ENCODE measurements at regions not wholly inside any gene's neighbourhood (a gene's known extent, or its start where the extent isn't known, plus 50 kb on each side); places are given as distances from the start of the nearest gene placed in this dataset.

- Mint-ChIP-seq H3K27ac (no peak overlapping the region), H3K27me3 (peaks cover 5% of the 10 kb centered on the region), H3K36me3 (ENCODE audit: low read depth) (no peaks in the 10 kb centered on the region), H3K9me3 (ENCODE audit: low read depth) (no peaks in the 10 kb centered on the region), H3K4me3 (no peak overlapping the region), H3K4me1 (no peaks in the 10 kb centered on the region)
- ChIA-PET POLR2A (no interaction called here), CTCF (interaction anchor here (0.6 kb wide), 1 partner anchor 12 kb away, joined by 3 read pairs; no protein-coding TSS in a partner anchor)
- no peak for ATAC-seq
- DNase-seq: no peak
- intact Hi-C loops (cut with DNase I, micrococcal nuclease): no loop called here
Observed at GRCh38 chr2:217489145-217489960, 513.4 kb downstream of the TNS1 start.

GRCh38 chr2:217484046-217484445 lies 518.7 kb downstream of the TNS1 start:
- CTCF ChIA-PET: no interaction called here
- POLR2A ChIA-PET: no interaction called here
- intact Hi-C loops (cut with DNase I, micrococcal nuclease): no loop called here
- Mint-ChIP-seq H3K27me3 (no peaks in the 10 kb centered on the region), H3K4me3 (no peak overlapping the region), H3K9me3 (ENCODE audit: low read depth) (no peaks in the 10 kb centered on the region), H3K27ac (no peak overlapping the region), H3K36me3 (ENCODE audit: low read depth) (no peaks in the 10 kb centered on the region), H3K4me1 (no peaks in the 10 kb centered on the region)
- ATAC-seq (no peak), DNase-seq (no peak)

GRCh38 chr2:217482056-217482710 lies 520.6 kb downstream of the TNS1 start:
- H3K27me3 Mint-ChIP-seq: no peaks in the 10 kb centered on the region
- ATAC-seq: no peak
- CTCF ChIA-PET: interaction anchor here (0.7 kb wide), 1 partner anchor 68 kb away, joined by 3 read pairs; no protein-coding TSS in a partner anchor
- no peaks in the 10 kb centered on the region for H3K36me3 Mint-ChIP-seq (ENCODE audit: low read depth)
- no peak for DNase-seq
- POLR2A ChIA-PET: no interaction called here
- no peak overlapping the region for H3K27ac Mint-ChIP-seq
- H3K9me3 Mint-ChIP-seq (ENCODE audit: low read depth): no peaks in the 10 kb centered on the region
- no peak overlapping the region for H3K4me3 Mint-ChIP-seq
- intact Hi-C loops (cut with DNase I, micrococcal nuclease): no loop called here
- H3K4me1 Mint-ChIP-seq: no peaks in the 10 kb centered on the region

GRCh38 chr2:217481577-217481976 lies 521.2 kb downstream of the TNS1 start:
- intact Hi-C loops (cut with DNase I, micrococcal nuclease): no loop called here
- ChIA-PET CTCF (interaction anchor here (0.7 kb wide), 1 partner anchor 68 kb away, joined by 3 read pairs; no protein-coding TSS in a partner anchor), POLR2A (no interaction called here)
- DNase-seq (no peak), ATAC-seq (no peak)
- Mint-ChIP-seq H3K4me1 (no peaks in the 10 kb centered on the region), H3K27me3 (no peaks in the 10 kb centered on the region), H3K9me3 (ENCODE audit: low read depth) (no peaks in the 10 kb centered on the region), H3K4me3 (no peak overlapping the region), H3K27ac (no peak overlapping the region), H3K36me3 (ENCODE audit: low read depth) (no peaks in the 10 kb centered on the region)

- CTCF ChIA-PET: no interaction called here
- no peak for ATAC-seq
- H3K27me3 Mint-ChIP-seq: no peaks in the 10 kb centered on the region
- H3K4me3 Mint-ChIP-seq: no peak overlapping the region
- no peaks in the 10 kb centered on the region for H3K4me1 Mint-ChIP-seq
- intact Hi-C loops (cut with DNase I, micrococcal nuclease): no loop called here
- no peak overlapping the region for H3K27ac Mint-ChIP-seq
- H3K9me3 Mint-ChIP-seq (ENCODE audit: low read depth): no peaks in the 10 kb centered on the region
- DNase-seq: no peak
- POLR2A ChIA-PET: no interaction called here
- no peaks in the 10 kb centered on the region for H3K36me3 Mint-ChIP-seq (ENCODE audit: low read depth)
Observed at GRCh38 chr2:217479566-217479965, 523.2 kb downstream of the TNS1 start.

- H3K36me3 Mint-ChIP-seq (ENCODE audit: low read depth): no peaks in the 10 kb centered on the region
- no peak overlapping the region for H3K27ac Mint-ChIP-seq
- H3K4me1 Mint-ChIP-seq: no peaks in the 10 kb centered on the region
- intact Hi-C loops (cut with DNase I, micrococcal nuclease): no loop called here
- H3K4me3 Mint-ChIP-seq: no peak overlapping the region
- DNase-seq (no peak), ATAC-seq (no peak)
- H3K9me3 Mint-ChIP-seq (ENCODE audit: low read depth): no peaks in the 10 kb centered on the region
- CTCF ChIA-PET: no interaction called here
- H3K27me3 Mint-ChIP-seq: no peaks in the 10 kb centered on the region
- POLR2A ChIA-PET: no interaction called here
Observed at GRCh38 chr2:217478831-217479455, 523.9 kb downstream of the TNS1 start.

- DNase-seq (no peak), ATAC-seq (no peak)
- ChIA-PET CTCF (interaction anchor here (0.6 to 1.2 kb wide), 3 partner anchors 12 to 249 kb away, joined by 3 read pairs; no protein-coding TSS in a partner anchor), POLR2A (no interaction called here)
- Mint-ChIP-seq H3K9me3 (ENCODE audit: low read depth) (no peaks in the 10 kb centered on the region), H3K27ac (no peak overlapping the region), H3K36me3 (ENCODE audit: low read depth) (no peaks in the 10 kb centered on the region), H3K4me3 (no peak overlapping the region), H3K27me3 (no peaks in the 10 kb centered on the region), H3K4me1 (no peaks in the 10 kb centered on the region)
- intact Hi-C loops (cut with DNase I, micrococcal nuclease): no loop called here
Observed at GRCh38 chr2:217477583-217477982, 525.2 kb downstream of the TNS1 start.

GRCh38 chr2:217475791-217476190 lies 527.0 kb downstream of the TNS1 start:
- POLR2A ChIA-PET: no interaction called here
- Mint-ChIP-seq H3K4me1 (no peaks in the 10 kb centered on the region), H3K27ac (no peak overlapping the region), H3K36me3 (ENCODE audit: low read depth) (no peaks in the 10 kb centered on the region), H3K27me3 (no peaks in the 10 kb centered on the region), H3K4me3 (no peak overlapping the region), H3K9me3 (ENCODE audit: low read depth) (no peaks in the 10 kb centered on the region)
- ATAC-seq (no peak), DNase-seq (no peak)
- intact Hi-C loops (cut with DNase I, micrococcal nuclease): no loop called here
- CTCF ChIA-PET: interaction anchor here (1.6 kb wide), 1 partner anchor 35 kb away, joined by 4 read pairs; no protein-coding TSS in a partner anchor

GRCh38 chr2:217475101-217475500 lies 527.7 kb downstream of the TNS1 start:
- ATAC-seq (no peak), DNase-seq (no peak)
- ChIA-PET POLR2A (no interaction called here), CTCF (no interaction called here)
- Mint-ChIP-seq H3K9me3 (ENCODE audit: low read depth) (no peaks in the 10 kb centered on the region), H3K4me3 (no peak overlapping the region), H3K36me3 (ENCODE audit: low read depth) (no peaks in the 10 kb centered on the region), H3K27me3 (no peaks in the 10 kb centered on the region), H3K4me1 (no peaks in the 10 kb centered on the region), H3K27ac (no peak overlapping the region)
- intact Hi-C loops (cut with DNase I, micrococcal nuclease): no loop called here

GRCh38 chr2:217471319-217471718 lies 531.5 kb downstream of the TNS1 start:
- ChIA-PET CTCF (no interaction called here), POLR2A (no interaction called here)
- ATAC-seq (no peak), DNase-seq (no peak)
- Mint-ChIP-seq H3K27me3 (no peaks in the 10 kb centered on the region), H3K9me3 (ENCODE audit: low read depth) (no peaks in the 10 kb centered on the region), H3K27ac (no peak overlapping the region), H3K4me1 (no peaks in the 10 kb centered on the region), H3K4me3 (no peak overlapping the region), H3K36me3 (ENCODE audit: low read depth) (no peaks in the 10 kb centered on the region)
- intact Hi-C loops (cut with DNase I, micrococcal nuclease): no loop called here

GRCh38 chr2:217469203-217469810 lies 533.5 kb downstream of the TNS1 start:
- no peak overlapping the region for H3K4me3 Mint-ChIP-seq
- CTCF ChIA-PET: interaction anchor here (0.6 to 1.1 kb wide), 2 partner anchors 14 to 1185 kb away, joined by 3 read pairs; no protein-coding TSS in a partner anchor
- H3K27ac Mint-ChIP-seq: no peak overlapping the region
- POLR2A ChIA-PET: no interaction called here
- H3K9me3 Mint-ChIP-seq (ENCODE audit: low read depth): peaks cover 1% of the 10 kb centered on the region
- intact Hi-C loops (cut with DNase I, micrococcal nuclease): no loop called here
- DNase-seq (no peak), ATAC-seq (no peak)
- H3K27me3 Mint-ChIP-seq: no peaks in the 10 kb centered on the region
- H3K4me1 Mint-ChIP-seq: no peaks in the 10 kb centered on the region
- H3K36me3 Mint-ChIP-seq (ENCODE audit: low read depth): no peaks in the 10 kb centered on the region

All from activated CD4-positive, alpha-beta T cell treated with anti-CD3 and anti-CD28 coated beads for 36 hours (primary cell).